ENCODE measurements at regions not wholly inside any gene's neighbourhood (a gene's known extent, or its start where the extent isn't known, plus 50 kb on each side); places are given as distances from the start of the nearest gene placed in this dataset.
A peak's percentile ranks its signal among the peaks of the same experiment; 100 is the strongest.
"Not testable (repeated sequence)": the region's sequence is repeated elsewhere in the genome, so short reads cannot be mapped to it uniquely, and the experiment has no call there.

GRCh38 chr6:82555801-82556200 is 192.2 kb downstream of the TPBG start:
- no peaks in the 10 kb centered on the region for H3K27me3 ChIP-seq (ENCODE audit: insufficient read depth, low read length)
- no peaks in the 10 kb centered on the region for H3K9me3 ChIP-seq (ENCODE audit: insufficient read depth, low read depth, low read length)
- no peaks in the 10 kb centered on the region for H3K36me3 Mint-ChIP-seq (ENCODE audit: low read depth, unreplicated experiment)
- H3K27ac ChIP-seq (ENCODE audit: low read depth, low read length), result no peak overlapping the region
- no peaks in the 10 kb centered on the region for H3K36me3 ChIP-seq (ENCODE audit: insufficient read depth, low read length)
- peaks cover 6% of the 10 kb centered on the region for H3K27me3 Mint-ChIP-seq (ENCODE audit: low read depth, unreplicated experiment)
- no peak overlapping the region for H3K4me2 ChIP-seq (ENCODE audit: low read length)
- H3K4me1 ChIP-seq (ENCODE audit: insufficient read depth, low read length), result peaks cover 6% of the 10 kb centered on the region
- no peak overlapping the region for H3K27ac Mint-ChIP-seq (ENCODE audit: unreplicated experiment)
- H2AFZ ChIP-seq (ENCODE audit: low read depth, low read length), result no peak overlapping the region
- H3K4me1 Mint-ChIP-seq (ENCODE audit: low read depth, unreplicated experiment), result peaks cover 4% of the 10 kb centered on the region
- peak; percentile 54 for DNase-seq (ENCODE audit: low read depth)
- no peak overlapping the region for H3K4me3 Mint-ChIP-seq (ENCODE audit: unreplicated experiment)
- H3K79me2 ChIP-seq (ENCODE audit: insufficient read depth, low read length), result no peaks in the 10 kb centered on the region
- no peaks in the 10 kb centered on the region for H4K20me1 ChIP-seq (ENCODE audit: insufficient read depth, low read length)
- H3K9me3 Mint-ChIP-seq (ENCODE audit: unreplicated experiment), result no peaks in the 10 kb centered on the region
- TF ChIP-seq EZH2 (IDR thresholded peaks at IDR 0.05; ENCODE audit: insufficient read depth, low read length) (no peak), CTCF (IDR thresholded peaks at IDR 0.05; ENCODE audit: insufficient read depth, low read depth, low read length) (no peak)
- no peak for FAIRE-seq
- H3K9ac ChIP-seq (ENCODE audit: low read length), result no peak overlapping the region
- no peak overlapping the region for H3K4me3 ChIP-seq (ENCODE audit: insufficient read depth, low read depth, low read length)

DNA sequence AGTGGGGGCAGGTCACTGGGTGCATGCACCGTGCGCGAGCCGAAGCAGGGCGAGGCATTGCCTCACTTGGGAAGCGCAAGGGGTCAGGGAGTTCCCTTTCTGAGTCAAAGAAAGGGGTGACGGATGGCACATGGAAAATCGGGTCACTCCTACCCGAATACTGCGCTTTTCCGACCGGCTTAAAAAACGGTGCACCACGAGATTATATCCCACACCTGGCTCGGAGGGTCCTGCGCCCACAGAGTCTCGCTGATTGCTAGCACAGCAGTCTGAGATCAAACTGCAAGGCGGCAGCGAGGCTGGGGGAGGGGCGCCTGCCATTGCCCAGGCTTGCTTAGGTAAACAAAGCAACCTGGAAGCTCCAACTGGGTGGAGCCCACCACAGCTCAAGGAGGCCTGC is 194.9 kb downstream of the TPBG start:
- not testable (repeated sequence) for H3K4me2 ChIP-seq (ENCODE audit: low read length); H3K36me3 Mint-ChIP-seq (ENCODE audit: low read depth, unreplicated experiment); H3K4me3 Mint-ChIP-seq (ENCODE audit: unreplicated experiment); H3K4me1 ChIP-seq (ENCODE audit: insufficient read depth, low read length); H3K27me3 ChIP-seq (ENCODE audit: insufficient read depth, low read length); H3K9me3 ChIP-seq (ENCODE audit: insufficient read depth, low read depth, low read length); H3K9me3 Mint-ChIP-seq (ENCODE audit: unreplicated experiment); H3K27me3 Mint-ChIP-seq (ENCODE audit: low read depth, unreplicated experiment); H2AFZ ChIP-seq (ENCODE audit: low read depth, low read length); FAIRE-seq; H3K79me2 ChIP-seq (ENCODE audit: insufficient read depth, low read length); H3K36me3 ChIP-seq (ENCODE audit: insufficient read depth, low read length); H3K4me1 Mint-ChIP-seq (ENCODE audit: low read depth, unreplicated experiment); H3K9ac ChIP-seq (ENCODE audit: low read length); H3K4me3 ChIP-seq (ENCODE audit: insufficient read depth, low read depth, low read length); H4K20me1 ChIP-seq (ENCODE audit: insufficient read depth, low read length); H3K27ac Mint-ChIP-seq (ENCODE audit: unreplicated experiment); H3K27ac ChIP-seq (ENCODE audit: low read depth, low read length); DNase-seq (ENCODE audit: low read depth)

DNA sequence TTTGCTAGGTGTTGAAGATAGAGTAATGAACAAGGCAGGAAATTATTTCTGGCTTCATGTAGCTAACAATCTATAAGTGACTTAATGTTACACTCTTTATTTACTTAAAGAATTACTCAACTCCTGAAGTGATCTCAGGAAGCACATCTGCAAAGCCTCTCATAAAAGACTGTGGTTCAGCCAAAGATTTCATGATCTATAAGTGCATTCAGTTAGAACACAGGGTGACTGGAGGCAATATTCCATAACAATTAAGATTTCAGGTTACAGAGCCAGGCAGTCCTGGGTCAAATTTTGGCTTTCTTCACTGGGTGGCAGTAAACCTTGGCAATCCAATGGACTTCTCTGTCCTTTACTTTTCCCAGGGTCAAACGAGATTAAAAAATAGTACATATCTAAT is 204.0 kb downstream of the TPBG start:
- H3K27me3 Mint-ChIP-seq (ENCODE audit: low read depth, unreplicated experiment), result no peaks in the 10 kb centered on the region
- no peaks in the 10 kb centered on the region for H3K9me3 Mint-ChIP-seq (ENCODE audit: unreplicated experiment)
- no peaks in the 10 kb centered on the region for H3K36me3 Mint-ChIP-seq (ENCODE audit: low read depth, unreplicated experiment)
- TF ChIP-seq CTCF (IDR thresholded peaks at IDR 0.05; ENCODE audit: insufficient read depth, low read depth, low read length), result no peak
- no peak for TF ChIP-seq EZH2 (IDR thresholded peaks at IDR 0.05; ENCODE audit: insufficient read depth, low read length)
- H3K4me3 ChIP-seq (ENCODE audit: insufficient read depth, low read depth, low read length), result no peak overlapping the region
- H3K36me3 ChIP-seq (ENCODE audit: insufficient read depth, low read length), result no peaks in the 10 kb centered on the region
- no peaks in the 10 kb centered on the region for H3K79me2 ChIP-seq (ENCODE audit: insufficient read depth, low read length)
- H3K4me1 Mint-ChIP-seq (ENCODE audit: low read depth, unreplicated experiment), result no peaks in the 10 kb centered on the region
- H3K9ac ChIP-seq (ENCODE audit: low read length), result no peak overlapping the region
- no peak for FAIRE-seq
- no peak overlapping the region for H2AFZ ChIP-seq (ENCODE audit: low read depth, low read length)
- H3K27me3 ChIP-seq (ENCODE audit: insufficient read depth, low read length), result no peaks in the 10 kb centered on the region
- H4K20me1 ChIP-seq (ENCODE audit: insufficient read depth, low read length), result no peaks in the 10 kb centered on the region
- DNase-seq (ENCODE audit: low read depth), result no peak
- no peak overlapping the region for H3K27ac ChIP-seq (ENCODE audit: low read depth, low read length)
- H3K4me3 Mint-ChIP-seq (ENCODE audit: unreplicated experiment), result no peak overlapping the region
- no peaks in the 10 kb centered on the region for H3K4me1 ChIP-seq (ENCODE audit: insufficient read depth, low read length)
- no peak overlapping the region for H3K4me2 ChIP-seq (ENCODE audit: low read length)
- no peak overlapping the region for H3K27ac Mint-ChIP-seq (ENCODE audit: unreplicated experiment)
- H3K9me3 ChIP-seq (ENCODE audit: insufficient read depth, low read depth, low read length), result no peaks in the 10 kb centered on the region
